ENCODE measurements at regions not wholly inside any gene's neighbourhood (a gene's known extent, or its start where the extent isn't known, plus 50 kb on each side); places are given as distances from the start of the nearest gene placed in this dataset.
"Not testable (repeated sequence)": the region's sequence is repeated elsewhere in the genome, so short reads cannot be mapped to it uniquely, and the experiment has no call there.

DNA sequence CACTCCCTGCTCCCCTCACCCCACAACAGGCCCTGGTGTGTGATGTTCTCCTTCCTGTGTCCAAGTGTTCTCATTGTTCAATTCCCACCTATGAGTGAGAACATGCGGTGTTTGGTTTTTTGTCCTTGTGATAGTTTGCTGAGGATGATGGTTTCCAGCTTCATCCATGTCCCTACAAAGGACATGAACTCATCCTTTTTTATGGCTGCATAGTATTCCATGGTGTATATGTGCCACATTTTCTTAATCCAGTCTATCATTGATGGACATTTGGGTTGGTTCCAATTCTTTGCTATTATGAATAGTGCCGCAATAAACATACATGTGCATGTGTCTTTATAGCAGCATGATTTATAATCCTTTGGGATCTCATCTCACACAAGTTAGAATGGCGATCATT, 101.5 kb upstream of the NGF start:
- H3K27me3 ChIP-seq (ENCODE audit: insufficient read depth, low read length); H3K79me2 ChIP-seq (ENCODE audit: control insufficient read depth, insufficient read depth, low read length, unreplicated experiment); H3K4me1 ChIP-seq (ENCODE audit: control insufficient read depth, insufficient read depth, low read length, unreplicated experiment); H2AFZ ChIP-seq (ENCODE audit: low read length, unreplicated experiment); H3K4me3 ChIP-seq (ENCODE audit: low read depth, low read length); H3K27ac ChIP-seq (ENCODE audit: low read depth, low read length); H3K36me3 ChIP-seq (ENCODE audit: insufficient read depth, low read length): not testable (repeated sequence)

DNA sequence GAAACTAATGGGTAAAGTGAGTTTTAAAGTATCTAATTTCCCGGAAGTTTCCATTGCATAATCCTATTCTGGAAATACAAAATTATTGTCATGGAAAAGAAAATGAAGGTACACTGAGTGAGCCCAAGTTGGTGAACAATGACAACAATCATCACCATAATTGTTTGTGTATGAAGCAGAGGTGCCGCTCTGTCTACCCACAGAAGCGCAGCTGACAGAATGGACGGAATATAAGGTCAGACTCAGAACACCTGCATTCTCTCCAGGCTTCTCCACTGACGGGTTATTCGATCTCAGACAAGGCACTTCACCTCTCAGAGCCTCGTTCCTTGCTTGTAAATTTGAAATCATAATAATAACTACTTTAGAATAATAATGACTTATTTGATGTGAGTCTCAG, 99.1 kb upstream of the NGF start:
- H3K36me3 ChIP-seq (ENCODE audit: insufficient read depth, low read length), result no peaks in the 10 kb centered on the region
- H3K4me1 ChIP-seq (ENCODE audit: control insufficient read depth, insufficient read depth, low read length, unreplicated experiment), result peaks cover 7% of the 10 kb centered on the region
- H3K27me3 ChIP-seq (ENCODE audit: insufficient read depth, low read length), result no peaks in the 10 kb centered on the region
- H3K4me3 ChIP-seq (ENCODE audit: low read depth, low read length), result no peak overlapping the region
- H3K79me2 ChIP-seq (ENCODE audit: control insufficient read depth, insufficient read depth, low read length, unreplicated experiment), result no peaks in the 10 kb centered on the region
- no peak overlapping the region for H2AFZ ChIP-seq (ENCODE audit: low read length, unreplicated experiment)
- H3K27ac ChIP-seq (ENCODE audit: low read depth, low read length), result no peak overlapping the region

DNA sequence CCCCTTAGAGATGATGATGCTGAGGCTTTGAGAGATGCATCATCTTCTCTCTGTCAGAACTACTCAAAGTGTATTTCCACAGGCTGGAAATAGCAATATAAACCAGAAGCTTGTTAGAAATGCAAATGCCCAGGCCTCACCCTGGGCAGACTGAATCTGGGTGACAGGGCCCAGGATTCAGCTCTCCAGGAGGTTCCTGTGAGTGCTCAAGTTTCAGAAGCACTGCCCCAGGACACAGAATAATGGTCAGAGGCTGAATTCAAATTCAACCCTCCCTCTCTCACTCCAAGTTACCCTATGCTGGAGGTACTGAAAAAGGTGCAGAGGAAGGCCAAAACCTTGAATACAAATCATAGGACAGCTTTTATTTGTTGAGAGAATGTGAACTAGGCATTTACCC, 98.5 kb upstream of the NGF start:
- H3K36me3 ChIP-seq (ENCODE audit: insufficient read depth, low read length), result no peaks in the 10 kb centered on the region
- H3K79me2 ChIP-seq (ENCODE audit: control insufficient read depth, insufficient read depth, low read length, unreplicated experiment), result no peaks in the 10 kb centered on the region
- H3K27me3 ChIP-seq (ENCODE audit: insufficient read depth, low read length), result no peaks in the 10 kb centered on the region
- no peak overlapping the region for H3K27ac ChIP-seq (ENCODE audit: low read depth, low read length)
- H2AFZ ChIP-seq (ENCODE audit: low read length, unreplicated experiment), result no peak overlapping the region
- H3K4me3 ChIP-seq (ENCODE audit: low read depth, low read length), result no peak overlapping the region
- peaks cover 13% of the 10 kb centered on the region for H3K4me1 ChIP-seq (ENCODE audit: control insufficient read depth, insufficient read depth, low read length, unreplicated experiment)

DNA sequence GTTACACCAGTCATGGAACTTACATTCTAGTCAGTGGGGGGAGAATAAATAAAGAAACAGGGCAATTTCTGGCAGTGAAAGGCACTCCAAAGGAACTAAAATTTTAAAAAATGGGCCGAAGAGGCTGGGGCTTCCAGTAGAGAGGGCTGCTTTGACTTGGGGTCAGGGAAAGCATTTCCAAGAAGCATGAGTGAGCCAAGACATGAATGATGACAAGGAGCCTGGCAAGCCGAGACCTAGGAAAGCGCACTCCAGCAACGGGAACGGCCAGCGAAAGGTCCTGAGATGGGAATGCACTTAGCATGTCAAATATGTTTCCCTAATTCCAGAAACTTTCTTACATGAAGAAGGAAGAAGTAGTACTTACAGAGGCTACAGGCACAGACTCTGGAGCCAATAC, 95.4 kb upstream of the NGF start:
- H3K27me3 ChIP-seq (ENCODE audit: insufficient read depth, low read length), result no peaks in the 10 kb centered on the region
- H3K4me3 ChIP-seq (ENCODE audit: low read depth, low read length), result no peak overlapping the region
- H3K36me3 ChIP-seq (ENCODE audit: insufficient read depth, low read length), result no peaks in the 10 kb centered on the region
- H3K79me2 ChIP-seq (ENCODE audit: control insufficient read depth, insufficient read depth, low read length, unreplicated experiment), result no peaks in the 10 kb centered on the region
- H3K4me1 ChIP-seq (ENCODE audit: control insufficient read depth, insufficient read depth, low read length, unreplicated experiment), result peaks cover 43% of the 10 kb centered on the region
- H3K27ac ChIP-seq (ENCODE audit: low read depth, low read length), result no peak overlapping the region
- H2AFZ ChIP-seq (ENCODE audit: low read length, unreplicated experiment), result no peak overlapping the region

DNA sequence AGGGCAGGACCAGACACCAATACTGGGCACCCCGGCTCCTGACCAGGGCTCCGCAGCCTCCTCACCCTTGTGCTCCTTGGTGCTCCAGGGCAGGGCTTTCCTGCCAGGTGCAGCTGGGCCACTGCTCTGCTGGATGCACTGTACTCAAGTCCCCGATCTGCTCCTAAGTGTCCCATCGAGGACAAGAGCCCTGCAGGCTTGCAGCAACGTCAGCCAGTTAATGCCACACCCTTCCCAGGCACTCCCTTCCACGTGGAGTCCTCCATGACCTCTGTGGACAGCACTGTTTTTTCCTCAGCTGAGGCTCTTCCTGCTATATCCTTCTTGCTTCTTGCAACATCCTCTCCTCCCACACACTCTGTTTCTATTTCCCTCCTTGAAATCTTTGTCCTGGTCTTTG, 94.0 kb upstream of the NGF start:
- Histone ChIP-seq H3K27ac (ENCODE audit: low read depth, low read length) (peak overlapping the region; percentile 92), H3K27me3 (ENCODE audit: insufficient read depth, low read length) (no peaks in the 10 kb centered on the region), H3K36me3 (ENCODE audit: insufficient read depth, low read length) (no peaks in the 10 kb centered on the region), H3K4me1 (ENCODE audit: control insufficient read depth, insufficient read depth, low read length, unreplicated experiment) (peaks cover 56% of the 10 kb centered on the region), H3K79me2 (ENCODE audit: control insufficient read depth, insufficient read depth, low read length, unreplicated experiment) (no peaks in the 10 kb centered on the region), H2AFZ (ENCODE audit: low read length, unreplicated experiment) (peak overlapping the region; percentile 66), H3K4me3 (ENCODE audit: low read depth, low read length) (no peak overlapping the region)

DNA sequence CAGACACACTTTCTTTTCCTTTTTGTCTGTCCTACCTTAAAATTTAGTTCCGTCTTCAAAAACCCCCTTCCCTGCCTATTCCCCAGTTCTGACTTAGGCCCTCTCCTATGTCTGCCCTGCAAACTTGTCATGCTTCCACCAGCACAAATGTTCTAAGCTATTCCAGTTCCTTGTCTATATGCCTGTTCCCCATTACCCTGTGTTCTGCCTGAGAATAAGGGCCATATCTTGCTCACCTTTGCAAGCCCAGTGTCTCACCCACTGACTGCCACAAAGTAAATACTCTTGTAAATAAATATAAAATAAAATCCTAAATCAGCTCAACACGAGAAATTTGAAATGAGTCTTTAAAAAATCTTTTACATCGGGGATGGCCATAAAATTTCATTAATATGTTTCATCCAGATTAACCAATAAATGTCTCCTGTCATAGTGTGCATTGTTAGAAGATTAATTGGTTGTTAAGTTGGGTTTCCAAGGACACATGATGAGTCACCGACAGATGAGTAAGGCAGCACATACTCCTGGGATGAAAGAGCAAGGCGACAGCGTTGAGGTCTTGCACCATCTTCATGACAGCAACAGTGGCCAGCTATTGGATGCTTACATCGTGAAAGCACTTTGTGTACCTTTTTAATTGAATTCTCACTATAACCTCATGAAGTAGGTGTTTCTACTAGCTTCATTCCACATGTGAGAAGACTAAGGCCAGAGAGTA, 92.6 kb upstream of the NGF start:
- Histone ChIP-seq H3K27ac (ENCODE audit: low read depth, low read length) (peak overlapping the region; percentile 92), H3K79me2 (ENCODE audit: control insufficient read depth, insufficient read depth, low read length, unreplicated experiment) (no peaks in the 10 kb centered on the region), H2AFZ (ENCODE audit: low read length, unreplicated experiment) (peak overlapping the region; percentile 40), H3K36me3 (ENCODE audit: insufficient read depth, low read length) (no peaks in the 10 kb centered on the region), H3K27me3 (ENCODE audit: insufficient read depth, low read length) (no peaks in the 10 kb centered on the region), H3K4me3 (ENCODE audit: low read depth, low read length) (no peak overlapping the region), H3K4me1 (ENCODE audit: control insufficient read depth, insufficient read depth, low read length, unreplicated experiment) (peaks cover 70% of the 10 kb centered on the region)

DNA sequence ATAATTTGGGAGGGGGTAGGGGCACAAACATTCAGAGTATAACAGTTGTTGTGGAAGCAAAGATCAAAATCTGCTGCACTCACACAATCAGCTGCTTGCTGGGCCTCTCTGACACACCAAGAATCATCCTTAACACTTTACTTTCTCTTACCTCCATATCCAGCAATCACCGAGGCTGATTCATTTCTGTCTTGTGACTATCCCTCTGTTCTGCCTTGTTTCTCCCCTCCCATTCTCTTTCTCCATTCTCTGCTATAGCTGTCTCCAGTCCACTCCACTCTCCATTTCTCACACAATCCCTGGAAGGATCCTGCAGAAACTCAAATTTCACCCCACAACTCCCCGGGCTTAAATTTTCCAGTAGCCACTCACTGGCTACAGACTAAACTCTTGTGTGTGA, 91.8 kb upstream of the NGF start:
- Histone ChIP-seq H3K4me3 (ENCODE audit: low read depth, low read length) (no peak overlapping the region), H3K4me1 (ENCODE audit: control insufficient read depth, insufficient read depth, low read length, unreplicated experiment) (peaks cover 72% of the 10 kb centered on the region), H3K79me2 (ENCODE audit: control insufficient read depth, insufficient read depth, low read length, unreplicated experiment) (no peaks in the 10 kb centered on the region), H3K36me3 (ENCODE audit: insufficient read depth, low read length) (no peaks in the 10 kb centered on the region), H2AFZ (ENCODE audit: low read length, unreplicated experiment) (no peak overlapping the region), H3K27me3 (ENCODE audit: insufficient read depth, low read length) (no peaks in the 10 kb centered on the region), H3K27ac (ENCODE audit: low read depth, low read length) (peak overlapping the region; percentile 92)

DNA sequence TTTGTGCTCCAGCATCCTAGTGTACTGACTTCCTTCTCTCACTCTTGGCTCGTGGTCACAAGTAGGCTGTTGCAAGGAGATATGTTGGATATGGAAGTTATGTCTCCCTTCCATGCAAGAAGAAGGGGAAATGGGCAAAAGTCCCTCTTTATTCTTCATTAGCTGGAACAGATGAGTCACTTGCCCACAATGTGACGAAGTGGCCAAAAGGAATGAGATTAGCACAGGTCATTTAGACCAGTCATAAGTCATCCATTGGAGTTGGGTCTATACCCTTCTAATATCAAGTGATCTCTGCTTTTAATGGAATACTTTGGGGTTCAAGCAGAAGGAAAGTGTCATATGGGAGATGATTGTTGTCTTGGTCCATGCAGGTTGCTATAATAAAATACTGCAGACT, 91.2 kb upstream of the NGF start:
- no peaks in the 10 kb centered on the region for H3K27me3 ChIP-seq (ENCODE audit: insufficient read depth, low read length)
- peak overlapping the region; percentile 5; the same call in 1 of the 2 replicates for H3K4me3 ChIP-seq (ENCODE audit: low read depth, low read length)
- no peaks in the 10 kb centered on the region for H3K36me3 ChIP-seq (ENCODE audit: insufficient read depth, low read length)
- peak overlapping the region; percentile 92 for H3K27ac ChIP-seq (ENCODE audit: low read depth, low read length)
- peaks cover 72% of the 10 kb centered on the region for H3K4me1 ChIP-seq (ENCODE audit: control insufficient read depth, insufficient read depth, low read length, unreplicated experiment)
- H2AFZ ChIP-seq (ENCODE audit: low read length, unreplicated experiment), result no peak overlapping the region
- no peaks in the 10 kb centered on the region for H3K79me2 ChIP-seq (ENCODE audit: control insufficient read depth, insufficient read depth, low read length, unreplicated experiment)

DNA sequence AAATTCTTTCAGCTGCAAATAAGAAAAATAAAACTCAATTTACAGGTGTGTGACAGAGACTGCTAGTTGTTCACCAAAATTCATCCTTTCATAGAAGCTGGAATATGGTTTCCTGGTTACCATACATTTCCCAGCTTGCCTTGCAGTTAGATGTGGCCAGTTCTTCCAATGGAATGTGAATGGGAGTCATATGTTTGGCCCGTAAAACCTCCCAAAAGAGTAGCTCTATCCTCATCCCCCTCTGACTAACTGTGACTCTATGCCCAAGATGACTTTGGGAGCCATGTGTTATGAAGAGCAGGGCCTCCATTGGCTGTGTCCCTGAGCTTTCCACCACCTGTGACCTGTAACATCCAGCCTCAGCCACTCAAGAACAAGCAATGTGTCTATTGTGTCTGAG, 90.6 kb upstream of the NGF start:
- peaks cover 72% of the 10 kb centered on the region for H3K4me1 ChIP-seq (ENCODE audit: control insufficient read depth, insufficient read depth, low read length, unreplicated experiment)
- H3K4me3 ChIP-seq (ENCODE audit: low read depth, low read length), result peak overlapping the region; percentile 5; the same call in 1 of the 2 replicates
- no peaks in the 10 kb centered on the region for H3K27me3 ChIP-seq (ENCODE audit: insufficient read depth, low read length)
- peak overlapping the region; percentile 92 for H3K27ac ChIP-seq (ENCODE audit: low read depth, low read length)
- H3K36me3 ChIP-seq (ENCODE audit: insufficient read depth, low read length), result no peaks in the 10 kb centered on the region
- H2AFZ ChIP-seq (ENCODE audit: low read length, unreplicated experiment), result no peak overlapping the region
- H3K79me2 ChIP-seq (ENCODE audit: control insufficient read depth, insufficient read depth, low read length, unreplicated experiment), result no peaks in the 10 kb centered on the region

DNA sequence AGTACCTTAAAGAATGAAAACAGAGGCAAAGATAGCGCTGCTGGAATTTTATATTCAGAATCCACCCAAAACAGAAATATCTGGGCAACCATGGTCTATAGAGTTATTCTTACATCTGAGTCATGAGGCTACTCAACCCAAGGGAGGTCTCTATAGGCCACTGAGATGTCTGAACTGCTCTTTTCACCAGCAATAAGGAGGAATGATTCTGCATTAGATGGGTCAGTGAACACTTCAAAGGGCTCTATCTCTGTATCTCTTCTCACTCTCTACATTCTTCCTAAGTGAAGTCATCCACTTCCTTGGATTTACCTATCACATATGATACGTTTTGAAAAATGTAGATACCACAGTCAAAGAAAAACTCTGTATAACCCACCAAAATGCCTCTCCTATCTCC, 90.2 kb upstream of the NGF start:
- peaks cover 72% of the 10 kb centered on the region for H3K4me1 ChIP-seq (ENCODE audit: control insufficient read depth, insufficient read depth, low read length, unreplicated experiment)

DNA sequence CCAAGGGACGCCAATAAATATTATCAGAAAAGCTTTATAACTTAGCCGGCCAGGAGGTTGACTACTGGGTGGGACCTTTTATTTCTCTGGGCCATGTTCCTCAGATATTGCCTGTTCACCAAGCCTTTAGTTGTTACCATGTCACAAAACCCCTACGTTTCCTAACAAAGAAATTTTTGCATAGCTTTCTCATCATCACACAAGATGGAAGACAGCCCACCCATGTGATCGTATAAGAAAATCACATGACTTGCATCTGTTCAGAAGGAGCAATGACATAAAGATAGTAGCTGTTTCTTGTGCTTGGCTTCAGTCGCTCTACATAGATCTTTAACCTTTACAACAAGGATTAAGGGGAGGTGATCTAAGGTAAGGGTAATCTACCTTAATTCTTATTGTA, 88.9 kb upstream of the NGF start:
- no peaks in the 10 kb centered on the region for H3K27me3 ChIP-seq (ENCODE audit: insufficient read depth, low read length)
- H3K36me3 ChIP-seq (ENCODE audit: insufficient read depth, low read length), result no peaks in the 10 kb centered on the region
- peak overlapping the region; percentile 92 for H3K27ac ChIP-seq (ENCODE audit: low read depth, low read length)
- H3K4me3 ChIP-seq (ENCODE audit: low read depth, low read length), result no peak overlapping the region
- no peaks in the 10 kb centered on the region for H3K79me2 ChIP-seq (ENCODE audit: control insufficient read depth, insufficient read depth, low read length, unreplicated experiment)
- H3K4me1 ChIP-seq (ENCODE audit: control insufficient read depth, insufficient read depth, low read length, unreplicated experiment), result peaks cover 62% of the 10 kb centered on the region
- H2AFZ ChIP-seq (ENCODE audit: low read length, unreplicated experiment), result no peak overlapping the region

More for the DNA sequence above, 90.2 kb upstream of the NGF start:
- no peak overlapping the region for H2AFZ ChIP-seq (ENCODE audit: low read length, unreplicated experiment)
- H3K79me2 ChIP-seq (ENCODE audit: control insufficient read depth, insufficient read depth, low read length, unreplicated experiment), result no peaks in the 10 kb centered on the region
- peak overlapping the region; percentile 92 for H3K27ac ChIP-seq (ENCODE audit: low read depth, low read length)
- H3K36me3 ChIP-seq (ENCODE audit: insufficient read depth, low read length), result no peaks in the 10 kb centered on the region
- no peak overlapping the region for H3K4me3 ChIP-seq (ENCODE audit: low read depth, low read length)
- no peaks in the 10 kb centered on the region for H3K27me3 ChIP-seq (ENCODE audit: insufficient read depth, low read length)

Measured in ACC112 (cell line).